ENCODE measurements at regions not wholly inside any gene's neighbourhood (a gene's known extent, or its start where the extent isn't known, plus 50 kb on each side); places are given as distances from the start of the nearest gene placed in this dataset.
"Not testable (repeated sequence)": the region's sequence is repeated elsewhere in the genome, so short reads cannot be mapped to it uniquely, and the experiment has no call there.

DNA sequence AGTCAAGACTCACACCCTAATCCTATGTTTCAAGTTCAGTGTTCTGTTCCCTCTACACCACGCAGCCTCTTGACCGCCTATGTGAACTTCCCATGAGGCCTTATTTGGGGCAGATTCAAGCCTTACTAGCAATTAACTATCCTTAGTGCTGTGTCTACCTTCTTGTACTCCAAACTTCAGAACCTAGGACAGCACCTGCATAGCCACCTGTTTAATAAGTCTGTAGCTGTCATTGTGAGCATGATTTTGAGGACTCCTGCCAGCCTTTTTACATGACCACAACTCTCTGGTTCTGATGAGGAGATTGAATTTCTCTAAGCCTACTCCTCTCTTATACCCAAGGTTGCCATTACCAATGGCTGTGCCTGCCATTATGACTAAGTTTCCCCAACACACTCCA, 50.8 kb upstream of the PCSK1 start:
- no peak for DNase-seq

DNA sequence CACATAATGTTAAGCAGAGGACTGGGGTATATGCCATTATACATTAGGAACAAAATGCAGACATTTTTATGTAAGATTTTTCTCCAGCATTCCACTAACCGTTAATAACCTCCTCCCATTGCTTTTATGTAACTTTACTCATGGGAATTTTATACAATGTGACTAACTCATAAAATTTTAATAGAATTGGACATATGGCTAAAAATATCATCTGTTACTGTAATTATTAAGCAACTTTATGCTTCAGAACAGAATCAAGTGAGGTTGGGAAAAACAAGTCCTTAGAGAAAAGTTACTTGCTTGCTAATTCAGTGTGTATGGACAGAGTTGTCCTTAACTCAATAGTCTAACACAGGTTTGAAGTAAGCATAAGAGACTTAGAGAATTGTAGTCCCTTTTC, 54.8 kb upstream of the PCSK1 start:
- DNase-seq: no peak

DNA sequence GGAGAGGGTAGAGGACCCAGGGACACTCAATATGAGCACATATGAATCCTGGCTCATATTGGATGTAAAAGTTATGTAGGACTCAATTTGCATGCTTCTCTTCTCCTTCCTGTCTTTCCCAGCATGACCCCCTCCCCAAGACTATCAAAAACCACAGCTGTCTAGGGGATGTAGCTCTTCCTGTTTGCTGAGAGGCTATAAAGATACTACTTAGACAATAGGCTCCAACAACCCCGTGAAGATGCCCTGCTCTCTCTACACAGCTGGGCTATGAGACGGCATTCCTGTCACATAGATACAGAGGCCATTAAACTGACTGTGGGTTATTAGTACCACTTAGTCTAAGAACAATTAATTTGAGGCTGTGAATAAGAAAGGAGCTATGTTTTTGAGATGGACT, 56.5 kb upstream of the PCSK1 start:
- no peak for DNase-seq

DNA sequence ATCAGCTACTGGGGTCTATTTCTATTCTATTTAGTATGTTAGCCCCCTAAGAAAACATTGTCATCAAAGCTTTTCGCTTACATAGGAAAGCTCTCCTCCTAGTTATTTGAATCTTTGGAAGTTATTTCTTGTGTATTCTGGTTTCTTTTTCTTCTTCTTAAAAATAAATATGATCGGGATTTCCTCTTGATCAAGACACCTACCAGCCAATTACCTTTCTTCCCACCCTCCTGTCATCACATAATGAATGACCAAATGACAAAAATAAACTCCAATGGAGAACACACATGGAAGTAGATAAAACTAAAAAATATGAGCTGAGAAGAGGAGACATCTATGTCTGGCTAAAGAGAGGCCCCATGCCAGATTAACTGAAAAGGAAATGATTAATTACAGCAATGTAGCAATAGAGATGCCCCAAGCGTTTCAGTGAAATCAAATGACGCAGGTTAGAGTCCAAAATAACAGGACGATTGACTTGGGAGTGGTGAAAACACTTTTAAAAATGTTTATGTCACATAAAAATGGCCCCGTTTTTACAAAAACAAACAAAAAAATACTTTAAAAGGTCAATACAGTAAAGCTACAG, 59.5 kb upstream of the PCSK1 start:
- DNase-seq: no peak

DNA sequence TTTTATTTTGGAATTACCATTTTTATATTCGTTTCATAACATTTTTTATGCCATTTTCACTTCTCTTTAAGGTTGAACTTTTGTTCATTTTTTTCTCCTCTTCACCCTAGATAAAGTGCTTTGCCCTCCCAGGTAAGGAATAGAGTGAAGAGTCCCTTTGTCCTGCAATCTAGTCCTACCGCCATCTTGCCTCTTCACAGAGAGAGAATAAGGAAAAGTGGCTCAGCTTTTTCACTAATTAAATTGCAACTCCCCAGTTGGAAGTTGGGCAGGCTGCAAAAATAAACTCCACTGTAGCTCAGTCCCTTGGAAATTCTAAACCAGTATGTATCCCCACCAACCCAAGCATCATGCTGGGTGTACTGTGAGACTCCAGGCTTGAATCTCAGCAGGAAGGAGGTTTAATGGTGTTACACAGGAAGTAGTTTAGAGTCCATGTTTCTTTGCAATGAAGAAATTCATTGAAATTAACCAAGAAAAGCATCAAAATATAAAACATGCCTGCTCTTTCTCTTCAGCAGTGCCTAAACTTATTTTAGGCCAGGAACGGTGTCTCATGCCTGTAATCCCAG, 60.3 kb upstream of the PCSK1 start:
- DNase-seq: no peak

DNA sequence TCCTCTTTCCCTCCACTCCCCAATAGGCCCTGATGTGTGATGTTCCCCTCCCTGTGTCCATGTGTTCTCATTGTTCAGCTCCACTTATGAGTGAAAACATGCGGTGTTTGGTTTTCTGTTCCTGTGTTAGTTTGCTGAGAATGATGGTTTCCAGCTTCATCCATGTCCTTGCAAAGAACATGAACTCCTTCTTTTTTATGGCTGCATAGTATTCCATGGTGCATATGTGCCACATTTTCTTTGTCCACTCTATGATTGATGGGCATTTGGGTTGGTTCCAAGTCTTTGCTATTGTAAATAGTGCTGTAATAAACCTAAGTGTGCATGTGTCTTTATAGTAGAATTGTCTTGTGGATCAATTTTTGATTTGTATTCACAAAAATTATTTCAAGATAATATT, 62.4 kb upstream of the PCSK1 start:
- not testable (repeated sequence) for DNase-seq

DNA sequence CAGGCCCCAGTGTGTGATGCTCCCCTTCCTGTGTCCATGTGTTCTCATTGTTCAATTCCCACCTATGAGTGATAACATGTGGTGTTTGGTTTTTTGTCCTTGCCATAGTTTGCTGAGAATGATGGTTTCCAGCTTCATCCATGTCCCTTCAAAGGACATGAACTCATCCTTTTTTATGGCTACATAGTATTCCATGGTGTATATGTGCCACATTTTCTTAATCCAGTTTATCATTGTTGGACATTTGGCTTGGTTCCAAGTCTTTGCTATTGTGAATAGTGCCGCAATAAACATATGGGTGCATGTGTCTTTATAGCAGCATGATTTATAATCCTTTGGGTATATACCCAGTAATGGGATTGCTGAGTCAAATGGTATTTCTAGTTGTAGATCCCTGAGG, 64.0 kb upstream of the PCSK1 start:
- DNase-seq: not testable (repeated sequence)

DNA sequence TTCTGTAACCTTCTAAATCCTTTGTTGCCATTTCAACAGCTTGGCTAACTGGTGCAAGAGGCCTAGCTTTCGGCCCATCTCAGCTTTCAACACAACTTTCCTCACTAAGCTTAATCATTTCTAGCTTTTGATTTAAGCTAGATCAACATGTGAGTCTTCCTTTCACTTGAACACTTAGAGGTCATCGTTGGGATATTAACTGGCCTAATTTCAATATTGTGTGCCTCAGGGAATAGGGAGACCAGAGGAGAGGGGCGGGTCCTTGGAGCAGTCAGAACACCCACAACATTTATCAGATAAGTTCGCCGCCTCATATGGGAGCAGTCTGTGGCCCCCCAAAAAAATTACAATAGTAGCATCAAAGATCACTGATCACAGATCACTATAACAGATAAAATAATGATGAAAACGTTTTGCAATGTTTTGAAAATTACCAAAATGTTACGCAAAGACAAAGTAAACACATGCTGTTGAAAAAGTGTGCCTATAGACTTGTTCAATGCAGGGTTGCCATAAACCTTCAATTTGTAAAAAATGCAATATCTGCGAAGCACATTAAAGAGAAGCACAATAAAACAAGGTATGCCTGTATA, 66.8 kb upstream of the PCSK1 start:
- no peak for DNase-seq

DNA sequence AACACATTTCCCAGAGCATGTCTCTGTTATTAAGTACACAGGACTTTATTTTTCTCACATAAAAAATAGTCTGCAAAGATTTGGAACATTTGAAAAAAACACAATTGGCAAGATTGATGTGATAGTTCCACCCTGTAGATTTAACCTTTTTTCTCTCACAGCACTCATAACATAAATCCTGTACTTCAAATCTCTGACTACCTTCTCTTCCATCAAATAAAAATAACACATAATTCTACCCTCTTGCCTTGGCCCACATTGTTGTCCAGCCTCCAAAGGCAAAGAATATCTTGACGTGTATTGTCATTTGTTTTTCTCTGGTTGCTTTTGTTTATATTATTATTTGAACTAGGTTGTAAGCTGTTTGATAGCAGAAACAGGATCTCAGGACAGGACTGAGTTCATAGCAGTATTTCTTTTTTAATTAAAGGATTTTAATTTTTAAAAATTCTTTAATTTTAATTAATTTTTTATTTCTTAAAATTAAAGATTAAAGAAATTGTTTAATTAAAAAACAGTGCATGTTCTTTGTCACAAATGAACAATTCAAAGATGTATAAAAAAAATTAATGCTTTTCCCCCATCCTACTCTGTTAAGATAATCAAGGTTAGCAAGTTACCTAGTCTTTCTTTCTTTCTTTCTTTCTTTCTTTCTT, 69.1 kb upstream of the PCSK1 start:
- DNase-seq: no peak

DNA sequence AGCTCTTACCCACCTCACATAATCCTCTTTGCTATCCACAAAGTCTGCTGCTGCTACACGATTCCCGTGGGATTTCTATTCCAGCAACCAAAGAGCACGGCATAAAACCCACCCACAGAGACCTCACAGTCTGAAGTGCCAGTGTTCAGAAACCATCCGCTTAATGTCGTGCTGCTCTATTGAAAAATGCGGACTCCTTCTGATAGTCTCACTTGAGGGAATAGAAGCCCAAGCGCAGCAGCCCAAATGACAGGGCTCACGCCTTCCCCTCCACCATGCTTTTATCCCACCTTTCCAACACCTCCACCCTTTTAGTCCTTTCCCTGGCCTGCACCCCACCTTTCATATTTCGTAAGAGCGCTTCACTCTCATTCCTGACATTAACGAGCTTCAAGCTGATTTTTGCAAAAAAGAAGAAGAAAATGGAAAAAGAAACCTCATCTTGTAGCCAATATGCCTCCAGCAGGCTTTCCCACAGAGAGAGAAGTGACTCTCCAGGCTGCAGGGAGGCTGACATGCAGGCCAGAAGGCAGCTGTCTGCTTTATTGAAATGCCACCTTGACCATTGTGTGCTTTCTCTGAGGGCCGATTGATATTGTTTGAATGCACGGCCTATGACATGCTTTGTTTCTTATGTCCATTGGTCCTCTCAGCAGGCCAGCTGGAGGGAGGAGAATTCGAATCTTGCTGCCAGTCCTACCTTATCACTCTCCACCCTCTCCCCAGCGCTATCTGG, 70.6 kb upstream of the PCSK1 start:
- DNase-seq: no peak

DNA sequence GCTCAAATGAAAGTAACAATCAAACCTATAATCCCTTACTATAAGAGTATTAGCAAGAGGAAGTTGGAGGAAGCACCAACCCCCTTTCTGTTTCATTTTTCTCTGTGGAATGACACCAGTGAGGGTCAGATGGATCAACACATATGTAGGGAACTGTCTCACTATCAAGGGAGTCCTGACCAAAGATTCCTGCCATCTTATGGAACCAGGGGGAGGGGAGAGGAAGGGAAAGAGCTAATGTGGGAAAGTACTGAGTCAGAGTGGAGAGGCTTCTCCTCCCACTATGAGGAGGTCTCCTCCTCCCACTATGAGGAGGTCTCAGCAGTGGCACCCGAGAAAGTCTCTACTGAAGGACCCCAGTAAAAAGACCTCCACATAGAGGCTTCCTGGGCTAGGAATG, 73.3 kb upstream of the PCSK1 start:
- DNase-seq: no peak

DNA sequence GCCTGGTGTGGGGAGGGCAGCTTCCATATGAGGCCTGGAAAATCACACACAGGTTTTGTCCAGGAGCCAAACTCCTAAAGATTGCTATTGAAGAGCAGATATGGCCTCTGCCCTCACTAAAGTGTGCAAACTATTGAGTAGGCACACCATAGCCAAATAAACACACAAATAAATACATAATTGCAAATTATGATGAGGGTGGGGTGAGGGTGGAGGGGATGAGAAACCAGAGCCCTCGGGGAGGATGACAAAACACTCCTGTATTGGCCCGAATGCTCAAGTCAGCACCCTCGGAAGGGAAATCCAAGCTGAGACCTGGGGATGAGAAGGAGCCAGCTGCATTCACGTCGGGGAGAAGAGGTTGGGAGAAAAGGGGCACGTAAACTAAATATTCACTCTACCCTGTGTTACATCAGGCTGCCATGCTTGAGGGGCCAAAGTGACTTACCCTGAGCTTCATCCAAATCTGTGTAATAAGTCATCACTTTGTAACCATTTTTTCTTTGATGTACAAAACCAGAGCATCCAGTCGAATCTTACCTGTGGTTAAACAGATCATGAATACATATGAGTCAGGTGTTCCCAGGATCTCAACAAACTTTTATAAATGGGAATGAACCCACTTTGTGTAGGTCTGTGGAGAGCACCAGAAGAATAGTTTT, 73.9 kb upstream of the PCSK1 start:
- DNase-seq: no peak

DNA sequence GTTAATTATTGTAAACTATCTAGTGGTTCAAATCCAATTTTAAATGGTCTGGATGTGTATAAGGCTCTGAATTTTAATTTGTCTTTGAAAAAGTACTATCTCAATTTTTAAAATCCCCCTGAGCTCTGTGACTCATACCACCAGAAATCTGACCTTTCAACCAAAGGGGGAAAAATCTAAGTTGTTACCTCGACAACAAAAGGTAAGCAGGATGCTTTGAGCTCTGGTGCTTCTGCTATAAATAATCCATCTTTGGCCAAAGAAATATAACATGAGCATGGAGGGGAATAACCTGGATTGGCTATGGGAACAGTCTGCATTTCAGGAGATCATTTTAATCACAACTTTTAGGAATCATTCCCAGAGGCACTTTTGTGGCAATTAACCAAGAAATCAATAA, 76.3 kb upstream of the PCSK1 start:
- no peak for DNase-seq

DNA sequence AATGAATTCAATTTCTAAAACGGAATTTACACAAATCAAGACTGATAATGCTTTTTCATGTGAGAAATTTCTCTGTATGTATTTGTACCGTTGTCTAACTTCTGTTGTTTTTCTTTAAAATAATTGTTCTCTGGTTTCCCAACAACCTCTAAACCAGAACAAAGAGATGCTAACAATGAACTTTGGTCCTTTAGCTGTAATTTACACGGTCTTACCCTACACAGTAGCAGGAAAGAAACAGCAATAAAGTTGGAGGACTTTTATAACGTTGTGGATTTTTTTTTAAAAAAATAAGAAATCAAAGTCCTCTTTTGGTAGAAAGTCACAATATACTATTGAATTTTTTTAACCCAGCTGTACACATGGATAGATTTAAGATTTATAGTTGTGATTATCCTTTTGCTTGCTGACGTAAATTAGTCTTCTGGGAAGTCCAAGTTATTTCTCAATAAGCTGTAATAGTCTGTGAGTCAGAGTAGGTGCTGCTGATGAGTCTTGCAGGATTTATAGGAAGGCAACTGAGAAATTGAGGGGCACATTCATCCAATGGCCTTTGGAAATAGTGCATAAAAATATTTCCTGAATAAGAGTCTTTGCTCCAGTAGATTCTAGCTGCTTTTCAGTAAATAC, 76.8 kb upstream of the PCSK1 start:
- no peak for DNase-seq

DNA sequence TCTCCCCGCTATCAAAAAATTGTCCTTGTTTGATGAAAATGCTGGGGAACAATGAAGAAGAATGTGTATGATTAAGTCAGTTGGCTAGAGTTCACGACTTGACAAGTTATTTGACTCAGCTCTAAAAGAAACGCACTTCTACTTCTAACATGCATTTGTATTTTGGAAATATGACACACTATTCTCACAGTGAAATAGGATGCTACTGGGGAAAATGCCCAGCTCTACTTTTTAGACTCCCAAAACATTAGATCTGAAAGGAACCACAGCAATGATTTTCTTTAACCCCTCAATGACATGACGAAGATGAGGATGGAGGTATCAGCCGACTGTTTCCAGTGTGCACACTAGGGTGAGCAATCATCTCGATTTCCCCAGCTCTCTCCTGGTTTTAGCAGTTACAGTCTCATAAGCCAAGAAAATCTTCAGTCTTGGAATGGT, 83.6 kb upstream of the PCSK1 start:
- no peak for DNase-seq

DNA sequence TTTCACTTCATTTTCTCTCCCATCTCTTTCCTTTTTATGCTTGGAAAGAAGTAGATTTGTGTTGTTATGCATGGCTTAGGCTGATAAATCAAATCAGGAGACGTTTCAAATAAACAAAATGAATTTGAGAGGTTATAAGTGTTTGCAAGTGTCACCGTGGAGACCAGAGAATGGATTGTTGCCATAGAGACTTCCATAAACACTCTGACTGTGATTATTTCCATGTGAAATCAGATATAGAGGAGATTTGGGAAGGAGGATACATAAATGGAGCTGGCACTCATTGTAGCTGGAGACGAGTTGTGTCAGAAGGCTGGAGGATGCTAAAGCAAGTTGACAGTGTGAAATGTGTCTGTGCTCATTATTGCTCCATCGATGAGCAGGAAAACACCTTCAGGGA, 84.2 kb upstream of the PCSK1 start:
- DNase-seq: no peak

DNA sequence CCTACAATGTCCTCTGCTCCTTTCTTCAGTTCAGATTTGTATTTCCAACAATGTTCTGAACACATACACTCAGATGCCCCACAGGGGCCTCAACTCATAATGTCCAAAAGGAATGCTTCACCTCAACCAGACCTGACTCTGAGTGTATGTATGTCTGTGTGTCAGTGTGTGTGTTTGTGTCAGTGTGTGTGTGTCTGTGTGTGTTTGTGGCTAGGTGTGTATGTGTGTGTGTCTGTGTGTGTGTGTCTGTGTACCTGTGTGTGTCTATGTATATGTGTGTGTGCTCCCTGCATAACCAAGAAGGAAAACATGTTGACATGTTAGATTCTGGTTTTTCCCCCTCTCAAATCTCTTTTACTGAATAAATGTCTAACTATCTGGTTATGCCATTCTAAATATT, 87.3 kb upstream of the PCSK1 start:
- no peak for DNase-seq

DNA sequence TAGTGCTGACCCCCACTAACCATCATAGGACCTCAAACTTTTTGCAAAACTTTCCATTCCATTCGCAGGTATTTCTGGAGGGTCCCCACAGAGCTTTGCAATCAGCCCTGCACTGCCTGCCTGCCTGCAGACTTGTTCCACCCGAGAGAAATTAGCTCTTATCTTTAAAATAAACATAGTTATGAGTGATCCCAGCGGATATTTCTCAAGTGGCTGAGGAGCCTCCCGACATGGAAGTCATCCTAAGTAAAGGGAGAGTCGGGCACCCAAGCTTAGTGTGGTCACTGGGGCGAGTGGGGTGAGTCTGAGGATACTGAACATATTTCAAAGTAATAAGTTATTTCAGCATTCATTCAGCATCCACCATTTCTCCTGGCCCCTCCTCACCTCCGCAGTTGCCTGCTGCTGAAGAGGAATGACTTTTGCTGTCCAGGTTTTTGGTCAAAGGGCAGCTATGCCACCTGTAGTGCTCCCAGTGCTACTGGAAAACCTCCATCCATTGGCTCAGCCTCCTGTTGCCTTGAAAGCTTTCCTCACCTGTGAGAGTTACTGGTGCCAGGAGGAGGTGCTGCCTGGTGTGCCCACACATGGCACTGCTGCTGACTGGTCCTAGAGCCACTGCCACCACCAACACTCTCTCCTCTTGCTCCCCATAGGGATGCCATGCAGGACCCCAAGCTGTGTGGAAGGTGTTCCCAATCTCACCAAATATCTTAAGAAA, 89.7 kb upstream of the PCSK1 start:
- DNase-seq: no peak

DNA sequence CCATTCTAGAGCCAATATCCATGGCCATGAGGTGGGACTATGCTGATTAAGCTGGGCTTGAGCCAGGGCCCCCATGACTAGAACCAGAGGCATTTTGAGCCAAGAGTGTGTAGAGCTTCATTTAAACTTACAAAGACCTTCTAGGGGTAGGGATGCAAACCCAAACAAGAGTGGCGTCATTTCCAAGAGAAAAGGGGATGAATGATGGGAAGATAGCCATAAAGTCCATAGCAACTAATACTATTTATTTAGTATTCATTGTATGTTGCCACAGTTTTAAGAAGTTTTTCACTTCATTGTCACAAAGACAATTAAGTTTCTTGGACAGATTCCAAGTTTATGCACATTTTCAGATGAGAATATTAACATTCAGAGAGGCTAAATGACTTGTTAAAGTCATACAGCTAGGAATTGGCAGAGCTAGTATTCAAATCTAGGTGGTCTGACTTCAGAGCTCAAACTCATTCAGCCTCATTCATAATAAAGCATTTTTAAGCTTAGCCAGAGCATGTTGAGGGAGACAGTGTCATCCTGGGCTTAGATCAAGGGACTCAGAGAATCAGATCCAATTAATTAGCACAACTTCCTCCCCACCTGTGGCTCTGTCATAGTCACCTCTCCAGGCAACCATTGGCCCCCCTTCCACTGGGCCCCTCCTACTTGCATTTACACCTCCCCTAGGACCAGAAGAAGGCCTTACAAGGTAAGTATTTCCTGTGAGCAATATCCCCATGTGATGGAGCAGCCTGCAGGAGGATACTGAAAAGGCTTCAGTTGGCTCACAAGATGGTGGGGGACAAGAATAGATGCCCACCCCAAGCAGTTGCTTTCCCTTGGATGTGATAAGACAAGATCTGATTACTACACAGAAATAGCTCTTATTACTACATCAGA, 95.0 kb upstream of the PCSK1 start:
- DNase-seq: no peak

DNA sequence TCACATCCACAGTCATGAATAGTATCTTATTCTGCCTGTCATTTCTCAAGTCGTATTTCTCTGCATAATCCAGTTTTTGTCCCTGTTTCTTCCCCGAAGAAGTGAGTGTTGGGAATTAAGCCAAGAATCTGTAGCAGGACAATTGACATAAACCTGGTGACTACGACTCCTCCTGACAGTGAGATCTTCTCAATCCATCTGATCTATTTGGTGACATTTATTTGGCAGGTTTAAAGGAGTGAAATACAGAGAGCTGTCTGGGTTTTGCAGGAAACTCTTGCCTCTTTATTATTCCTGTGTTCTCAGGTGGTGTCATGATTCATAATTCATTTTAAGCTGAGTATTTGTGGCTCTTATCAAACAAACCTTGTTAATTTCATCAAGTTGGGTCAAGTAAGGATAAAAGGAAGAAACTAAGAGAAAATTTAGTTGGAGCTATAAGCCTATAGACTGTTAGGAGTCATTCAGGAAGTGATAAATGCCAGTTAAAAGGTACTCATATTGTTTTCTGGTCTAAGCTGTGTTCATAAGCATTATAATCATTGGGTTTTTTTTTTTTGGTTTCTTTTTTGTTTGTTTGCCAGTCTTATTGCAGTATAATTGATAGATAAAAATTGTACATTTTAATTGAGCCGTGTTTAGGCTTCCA, 95.9 kb upstream of the PCSK1 start:
- no peak for DNase-seq
